Prostate gland (tissue), 2 donors: ENCODE measurements at regions not wholly inside any gene's neighbourhood (a gene's known extent, or its start where the extent isn't known, plus 50 kb on each side); places are given as distances from the start of the nearest gene placed in this dataset.

Experiments used
- DNase-seq: peaks from one replicate; pipeline ENCODE4 v3.0.0-alpha.2; 2019; ENCODE audit warnings: low spot score
- H3K27ac ChIP-seq, 2 donors: fragments of 200-600 bp; sonication (generic); 2 replicates each; pipeline ENCODE4 v1.5.1; 2017 to 2019
- H3K27me3 ChIP-seq: fragments of 200-600 bp; sonication (generic); replicated peaks from 2 replicates; pipeline ENCODE4 v1.5.1; 2019; ENCODE audit not compliant: insufficient read depth
- H3K36me3 ChIP-seq, 2 donors: fragments of 200-600 bp; sonication (generic); 1 replicate in 1 of 2; 2 replicates in 1 of 2; pipeline versions ENCODE4 v1.5.1 to v1.8.1; 2017 to 2019
- H3K4me1 ChIP-seq: fragments of 200-600 bp; sonication (generic); replicated peaks from 2 replicates; pipeline ENCODE4 v1.5.1; 2019
- H3K4me3 ChIP-seq, 2 donors: fragments of 200-600 bp; sonication (generic); 2 replicates each; pipeline ENCODE4 v1.5.1; 2017 to 2019
- H3K9me3 ChIP-seq: fragments of 200-600 bp; sonication (generic); 2 replicates; pipeline ENCODE4 v1.5.1; 2017
- POLR2A ChIP-seq: fragments of 450-650 bp; IDR thresholded peaks from one replicate; pipeline ENCODE4 v1.6.1; 2016; ENCODE audit warnings: antibody characterized with exemption, mild to moderate bottlenecking
- POLR2AphosphoS5 ChIP-seq: sonication (generic); formaldehyde crosslinking; IDR thresholded peaks from one replicate; pipeline ENCODE4 v1.6.1; 2017; ENCODE audit warnings: antibody characterized with exemption
- WGBS: methylation state at CpG from one replicate; pipeline ENCODE4 v1.1.5; 2018; 5-methylcytosine and 5-hydroxymethylcytosine counted together
- intact Hi-C: fragments of 100-400 bp; cut with DNase I; formaldehyde crosslinking; loops from one replicate; pipeline ENCODE4 v1.14.2; 2022
- TF ChIP-seq, protein P1 (sequence below), 4 experiments: fragments of 200-600 bp in 2 of 4; fragments of 450-650 bp in 2 of 4; sonication (generic) in 2 of 4; IDR thresholded peaks; 1 replicate in 3 of 4; 2 replicates in 1 of 4; pipeline ENCODE4 v1.5.1; 2016 to 2019; ENCODE audit warnings: antibody characterized with exemption in 4 of 4, mild to moderate bottlenecking in 2 of 4, moderate library complexity in 2 of 4

DNA sequence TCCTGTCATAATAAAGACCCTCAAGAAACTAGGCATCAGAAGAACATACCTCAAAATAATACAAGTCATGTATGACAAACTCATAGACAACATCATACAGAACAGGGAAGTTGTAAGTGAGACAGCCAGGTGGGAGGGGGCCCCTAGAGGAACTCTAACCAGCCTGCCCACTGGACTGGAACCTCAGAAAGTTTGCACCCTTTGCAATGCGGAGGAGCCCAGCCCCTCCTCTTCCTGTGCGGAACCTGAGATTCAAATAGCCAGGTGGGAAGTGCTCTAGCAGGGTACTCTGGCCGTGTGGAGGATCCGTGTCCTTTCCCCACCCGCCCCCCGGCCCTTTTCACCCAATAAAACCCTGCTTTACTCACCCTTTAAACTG lies 387.0 kb upstream of the CBLB start:
- Histone ChIP-seq H3K27ac (no peak overlapping the region), H3K27me3 (no peaks in the 10 kb centered on the region), H3K4me3 (no peak overlapping the region), H3K4me1 (no peaks in the 10 kb centered on the region), H3K9me3 (no peaks in the 10 kb centered on the region), H3K36me3 (no peaks in the 10 kb centered on the region)
- 87% methylated on average over 6 of the region's 6 CpGs for WGBS
- no peak for DNase-seq
- intact Hi-C loops = no loop called here
- TF ChIP-seq, protein P1, sequence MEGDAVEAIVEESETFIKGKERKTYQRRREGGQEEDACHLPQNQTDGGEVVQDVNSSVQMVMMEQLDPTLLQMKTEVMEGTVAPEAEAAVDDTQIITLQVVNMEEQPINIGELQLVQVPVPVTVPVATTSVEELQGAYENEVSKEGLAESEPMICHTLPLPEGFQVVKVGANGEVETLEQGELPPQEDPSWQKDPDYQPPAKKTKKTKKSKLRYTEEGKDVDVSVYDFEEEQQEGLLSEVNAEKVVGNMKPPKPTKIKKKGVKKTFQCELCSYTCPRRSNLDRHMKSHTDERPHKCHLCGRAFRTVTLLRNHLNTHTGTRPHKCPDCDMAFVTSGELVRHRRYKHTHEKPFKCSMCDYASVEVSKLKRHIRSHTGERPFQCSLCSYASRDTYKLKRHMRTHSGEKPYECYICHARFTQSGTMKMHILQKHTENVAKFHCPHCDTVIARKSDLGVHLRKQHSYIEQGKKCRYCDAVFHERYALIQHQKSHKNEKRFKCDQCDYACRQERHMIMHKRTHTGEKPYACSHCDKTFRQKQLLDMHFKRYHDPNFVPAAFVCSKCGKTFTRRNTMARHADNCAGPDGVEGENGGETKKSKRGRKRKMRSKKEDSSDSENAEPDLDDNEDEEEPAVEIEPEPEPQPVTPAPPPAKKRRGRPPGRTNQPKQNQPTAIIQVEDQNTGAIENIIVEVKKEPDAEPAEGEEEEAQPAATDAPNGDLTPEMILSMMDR (IDR thresholded peaks at IDR 0.05) = no peak
- TF ChIP-seq POLR2A (no peak), POLR2AphosphoS5 (no peak)

DNA sequence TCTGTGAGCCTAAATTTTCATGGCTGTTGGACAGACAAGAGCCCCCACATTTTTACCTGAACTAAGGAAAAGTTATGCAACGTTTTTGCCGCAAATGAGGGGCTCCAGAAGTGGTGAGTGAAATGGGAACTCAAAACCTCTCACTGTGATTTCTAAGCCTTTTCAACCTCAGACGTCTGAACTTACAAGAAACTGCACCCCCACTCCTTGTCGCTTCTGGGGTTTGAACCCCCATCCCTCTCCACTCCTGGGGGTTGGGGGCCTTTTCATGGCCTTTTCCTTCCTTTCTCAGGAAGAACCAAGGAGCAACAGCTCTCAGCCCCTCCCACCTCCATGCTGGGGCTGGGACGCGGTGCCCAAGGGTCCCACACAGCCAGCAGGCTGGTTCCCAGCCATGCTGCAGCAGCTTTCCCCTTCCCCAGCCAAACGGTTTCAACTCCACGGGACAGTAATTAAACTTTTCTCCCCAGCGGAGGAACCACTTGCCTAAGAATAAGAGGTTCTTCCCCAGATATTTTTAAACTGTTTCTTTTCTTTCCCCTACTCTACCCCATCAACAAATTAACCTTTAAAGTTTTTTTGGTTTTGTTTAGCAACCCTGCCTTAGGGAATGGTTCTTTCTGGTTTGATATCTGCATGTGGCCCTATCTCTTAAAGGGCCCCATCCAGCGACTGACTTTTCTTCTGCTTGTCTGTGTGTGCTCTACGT lies 387.6 kb upstream of the CBLB start:
- no peak for TF ChIP-seq POLR2A
- no peak for TF ChIP-seq POLR2AphosphoS5
- TF ChIP-seq, protein P1 (IDR thresholded peaks at IDR 0.05) = no peak
- Histone ChIP-seq H3K9me3 (no peaks in the 10 kb centered on the region), H3K4me1 (no peaks in the 10 kb centered on the region), H3K36me3 (no peaks in the 10 kb centered on the region), H3K27me3 (no peaks in the 10 kb centered on the region), H3K4me3 (no peak overlapping the region), H3K27ac (no peak overlapping the region)
- 89% methylated on average over 11 of the region's 11 CpGs for WGBS
- intact Hi-C loops = no loop called here
- no peak for DNase-seq

- DNase-seq = no peak
- intact Hi-C loops = no loop called here
- H3K36me3 ChIP-seq = no peaks in the 10 kb centered on the region
- H3K27ac ChIP-seq = no peak overlapping the region
- H3K4me3 ChIP-seq = no peak overlapping the region
- H3K27me3 ChIP-seq = no peaks in the 10 kb centered on the region
- no peaks in the 10 kb centered on the region for H3K9me3 ChIP-seq
- TF ChIP-seq POLR2A (no peak), POLR2AphosphoS5 (no peak)
- TF ChIP-seq, protein P1 (IDR thresholded peaks at IDR 0.05) = no peak
- H3K4me1 ChIP-seq = no peaks in the 10 kb centered on the region
- WGBS = 88% methylated on average over 3 of the region's 3 CpGs
Observed at GRCh38 chr3:106257172-106257571, 388.4 kb upstream of the CBLB start.

DNA sequence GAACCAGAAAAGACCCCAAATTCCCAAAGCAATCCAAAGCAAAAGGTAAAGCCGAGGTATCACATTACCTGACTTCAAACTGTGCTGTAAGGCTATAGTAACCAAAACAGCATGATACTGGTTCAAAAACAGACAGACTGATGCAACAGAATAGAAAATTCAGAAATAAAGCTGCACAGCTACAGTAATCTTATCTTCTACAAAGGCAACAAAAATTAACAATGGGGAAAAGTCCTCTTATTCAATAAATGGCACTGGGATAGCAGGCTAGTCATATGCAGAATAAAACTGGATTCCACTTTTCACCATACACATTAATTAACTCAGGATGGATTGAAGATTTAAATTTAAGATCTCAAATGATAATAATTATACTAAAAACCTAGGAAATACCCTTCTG lies 392.6 kb upstream of the CBLB start:
- no peak for DNase-seq
- Histone ChIP-seq H3K27ac (no peak overlapping the region), H3K36me3 (no peaks in the 10 kb centered on the region), H3K9me3 (no peaks in the 10 kb centered on the region), H3K4me1 (no peaks in the 10 kb centered on the region), H3K27me3 (no peaks in the 10 kb centered on the region), H3K4me3 (no peak overlapping the region)
- TF ChIP-seq POLR2A = no peak
- no peak for TF ChIP-seq POLR2AphosphoS5
- TF ChIP-seq, protein P1 (IDR thresholded peaks at IDR 0.05) = no peak
- 100% methylated on average over 1 of the region's 1 CpG for WGBS
- intact Hi-C loops = no loop called here

- WGBS = 48% methylated on average over 2 of the region's 2 CpGs
- H3K27me3 ChIP-seq = no peaks in the 10 kb centered on the region
- intact Hi-C loops = no loop called here
- no peak overlapping the region for H3K27ac ChIP-seq
- no peak for DNase-seq
- H3K4me1 ChIP-seq = no peaks in the 10 kb centered on the region
- TF ChIP-seq POLR2AphosphoS5 = no peak
- no peak for TF ChIP-seq POLR2A
- TF ChIP-seq, protein P1 (IDR thresholded peaks at IDR 0.05) = no peak
- no peak overlapping the region for H3K4me3 ChIP-seq
- no peaks in the 10 kb centered on the region for H3K36me3 ChIP-seq
- no peaks in the 10 kb centered on the region for H3K9me3 ChIP-seq
Observed at GRCh38 chr3:106261915-106262683, 393.3 kb upstream of the CBLB start.
